GM21619 (cell line): ENCODE measurements at regions not wholly inside any gene's neighbourhood (a gene's known extent, or its start where the extent isn't known, plus 50 kb on each side); places are given as distances from the start of the nearest gene placed in this dataset.
"Not testable (repeated sequence)": the region's sequence is repeated elsewhere in the genome, so short reads cannot be mapped to it uniquely, and the experiment has no call there.

Experiments
- ATAC-seq: cut with Tn5 transposase; IDR thresholded peaks from one replicate; pipeline ENCODE4 v1.9.1; 2021; ENCODE audit not compliant: unreplicated experiment

- no peak for ATAC-seq
Measured at GRCh38 chr3:180409883-180410282, 192.1 kb upstream of the TTC14 start.

- no peak for ATAC-seq
Measured at GRCh38 chr3:180414157-180414556, 187.8 kb upstream of the TTC14 start.

DNA sequence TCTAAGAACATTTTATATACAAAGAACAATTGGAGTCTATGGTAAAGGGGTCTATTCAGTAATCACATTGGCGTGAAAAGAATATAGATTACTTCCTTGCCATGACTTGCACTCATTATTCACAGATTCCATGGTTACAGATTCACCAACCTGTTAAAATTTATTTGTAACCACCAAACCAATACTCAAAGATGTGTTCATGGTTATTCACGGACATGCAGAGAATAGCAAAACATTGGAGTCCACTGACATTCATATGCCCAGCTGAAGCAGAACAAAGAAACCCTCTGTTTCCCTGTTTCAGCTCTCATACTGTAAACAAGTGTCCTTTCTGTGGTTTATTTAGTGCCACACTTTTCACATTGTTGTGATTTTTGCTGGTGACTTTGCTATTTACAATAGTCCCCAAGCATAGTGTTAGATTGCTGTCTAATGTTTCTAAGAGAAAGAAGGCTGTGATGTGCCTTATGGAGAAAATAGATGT is 185.8 kb upstream of the TTC14 start:
- ATAC-seq, result no peak

- no peak for ATAC-seq
Measured at GRCh38 chr3:180417241-180417640, 184.7 kb upstream of the TTC14 start.

GRCh38 chr3:180420016-180420415 is 181.9 kb upstream of the TTC14 start:
- ATAC-seq, result no peak

DNA sequence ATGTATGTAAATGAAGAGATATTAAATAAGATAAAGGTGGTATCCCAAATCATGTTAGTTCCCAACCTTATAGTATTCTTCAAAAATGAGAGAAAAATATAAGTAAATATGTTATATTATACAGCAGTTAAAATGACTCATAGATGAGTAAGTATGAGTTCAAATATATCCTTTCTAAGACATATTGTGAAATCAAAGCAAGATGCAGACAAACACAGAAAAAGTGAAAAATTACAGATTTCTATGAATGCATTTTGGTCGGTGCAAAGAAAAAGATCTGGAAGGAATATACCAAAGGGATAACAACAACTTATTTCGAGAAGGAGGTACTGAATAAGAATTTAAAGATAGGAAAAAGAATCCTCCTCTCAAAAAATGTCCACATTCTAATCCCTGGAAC is 181.2 kb upstream of the TTC14 start:
- no peak for ATAC-seq

DNA sequence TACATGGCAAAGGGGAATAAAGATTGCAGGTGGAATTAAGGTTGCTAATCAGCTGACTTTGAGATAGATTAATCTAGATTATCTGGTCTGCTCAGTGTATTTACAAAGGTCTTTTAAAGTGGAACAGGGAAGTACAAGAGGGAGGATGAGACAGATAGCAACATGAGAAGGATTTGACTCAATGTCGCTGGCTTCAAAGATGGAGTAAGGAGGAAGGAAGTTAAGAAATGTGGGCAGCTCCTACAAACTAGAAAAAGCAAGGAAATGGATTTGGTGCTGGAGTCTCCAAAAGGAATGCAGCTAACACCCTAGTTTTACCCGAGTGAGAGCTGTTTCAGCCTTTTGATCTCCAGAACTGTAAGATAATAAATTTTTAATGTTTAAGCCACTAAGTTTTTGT is 180.7 kb upstream of the TTC14 start:
- ATAC-seq, result no peak

DNA sequence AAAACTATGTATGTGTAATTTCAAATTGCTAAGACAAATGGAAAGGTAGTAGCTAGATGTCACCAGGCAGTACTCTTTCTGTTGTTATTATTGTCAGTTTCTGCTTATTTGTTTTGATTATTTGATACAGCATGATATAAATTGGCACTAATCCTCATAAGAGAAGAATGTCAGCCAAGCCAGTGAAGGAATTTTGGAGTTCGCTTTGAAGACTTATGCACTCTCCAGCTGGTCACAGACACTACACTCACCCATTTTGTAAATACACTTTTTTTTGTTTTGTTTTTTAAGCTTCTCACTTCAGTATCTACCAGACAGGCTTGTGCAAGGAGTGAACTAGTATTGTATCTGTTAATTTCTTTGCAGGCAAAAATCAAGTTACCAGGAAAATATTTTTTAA is 180.2 kb upstream of the TTC14 start:
- ATAC-seq, result no peak

- not testable (repeated sequence) for ATAC-seq
Measured at GRCh38 chr3:180424305-180424704, 177.7 kb upstream of the TTC14 start.

GRCh38 chr3:180430896-180431295 is 171.1 kb upstream of the TTC14 start:
- ATAC-seq, result no peak

GRCh38 chr3:180433152-180433551 is 168.8 kb upstream of the TTC14 start:
- ATAC-seq, result no peak

- no peak for ATAC-seq
Measured at GRCh38 chr3:180447136-180447535, 154.8 kb upstream of the TTC14 start.

DNA sequence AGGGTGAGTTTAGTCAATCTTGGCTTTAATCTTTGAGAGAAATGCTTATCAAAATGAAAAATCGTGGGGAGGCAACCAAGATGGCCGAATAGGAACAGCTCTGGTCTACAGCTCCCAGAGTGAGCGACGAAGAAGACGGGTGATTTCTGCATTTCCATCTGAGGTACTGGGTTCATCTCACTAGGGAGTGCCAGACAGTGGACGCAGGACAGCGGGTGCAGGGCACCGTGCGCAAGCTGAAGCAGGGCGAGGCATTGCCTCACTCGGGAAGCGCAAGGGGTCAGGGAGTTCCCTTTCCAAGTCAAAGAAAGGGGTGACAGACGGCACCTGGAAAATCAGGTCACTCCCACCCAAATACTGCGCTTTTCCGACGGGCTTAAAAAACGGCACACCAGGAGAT is 153.6 kb upstream of the TTC14 start:
- not testable (repeated sequence) for ATAC-seq

- no peak for ATAC-seq
Measured at GRCh38 chr3:180457225-180457624, 144.7 kb upstream of the TTC14 start.

DNA sequence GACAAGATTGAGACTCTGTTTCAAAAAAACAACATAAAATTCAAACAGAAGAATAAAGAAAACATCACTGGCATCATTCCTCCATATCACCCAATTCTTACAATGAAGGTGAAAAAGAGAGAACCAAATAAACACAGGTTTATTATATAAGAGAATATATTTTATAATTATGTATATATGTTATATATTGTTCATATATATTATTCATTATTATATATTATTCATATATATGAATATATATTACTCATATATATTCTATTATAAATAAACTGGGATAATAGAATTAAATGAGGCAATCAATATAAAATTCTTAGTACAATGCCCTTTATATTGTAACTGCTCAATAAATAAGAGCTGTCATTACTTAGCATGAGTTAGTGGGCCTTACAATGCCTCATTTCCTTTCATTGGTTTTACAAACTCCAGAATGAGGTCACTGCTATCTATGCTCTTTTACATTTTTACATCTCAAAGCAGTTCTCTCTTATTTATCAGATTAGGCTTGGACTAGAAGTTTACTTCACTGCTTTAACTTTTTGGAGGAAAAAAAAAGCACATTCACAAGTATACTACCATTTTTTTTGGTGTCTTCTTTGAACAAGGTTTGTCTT is 135.5 kb upstream of the TTC14 start:
- no peak for ATAC-seq

DNA sequence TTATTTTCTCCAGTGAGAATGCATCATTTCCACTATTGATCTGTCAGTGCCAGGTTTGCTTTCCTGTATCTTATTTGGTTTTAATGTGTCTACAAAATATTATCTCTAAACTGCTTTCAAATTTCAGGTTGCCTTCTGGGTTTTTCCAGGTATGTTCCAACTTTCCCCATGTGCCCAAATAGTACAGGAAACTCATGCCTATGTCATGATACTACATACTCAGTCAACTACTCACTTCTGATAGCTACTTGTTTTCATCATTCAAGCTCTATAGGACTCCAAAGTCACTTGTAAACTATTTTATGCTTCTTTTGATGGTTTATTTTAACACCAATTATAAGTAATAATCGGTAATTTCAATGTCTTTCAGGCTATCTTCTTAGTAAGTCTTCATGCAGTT is 134.8 kb upstream of the TTC14 start:
- no peak for ATAC-seq

- ATAC-seq, result no peak
Measured at GRCh38 chr3:180469149-180469548, 132.8 kb upstream of the TTC14 start.

- ATAC-seq, result no peak
Measured at GRCh38 chr3:180478695-180479094, 123.3 kb upstream of the TTC14 start.

- no peak for ATAC-seq
Measured at GRCh38 chr3:180492047-180492446, 109.9 kb upstream of the TTC14 start.

GRCh38 chr3:180496995-180497394 is 105.0 kb upstream of the TTC14 start:
- no peak for ATAC-seq

- ATAC-seq, result no peak
Measured at GRCh38 chr3:180516368-180516767, 85.6 kb upstream of the TTC14 start.

DNA sequence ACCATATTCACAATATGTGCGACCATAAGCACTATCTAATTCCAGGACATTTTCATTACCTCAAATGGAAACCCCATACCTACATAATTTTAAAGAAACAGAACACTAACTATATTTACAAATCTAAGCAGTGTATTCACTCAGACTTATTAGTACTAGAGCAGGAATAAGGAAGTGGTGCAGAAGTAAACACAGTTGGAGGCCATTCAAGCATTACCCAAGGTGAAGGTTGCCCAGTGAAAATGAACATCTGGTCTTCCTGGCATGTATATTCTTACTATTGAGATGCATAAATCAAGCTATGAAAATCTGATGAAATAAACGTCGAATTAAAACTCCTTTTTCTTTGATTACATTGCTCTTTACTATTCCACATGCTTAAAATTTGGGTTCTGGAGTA is 78.9 kb upstream of the TTC14 start:
- ATAC-seq, result no peak

GRCh38 chr3:180528843-180529242 is 73.1 kb upstream of the TTC14 start:
- no peak for ATAC-seq
